ENCODE measurements at regions not wholly inside any gene's neighbourhood (a gene's known extent, or its start where the extent isn't known, plus 50 kb on each side); places are given as distances from the start of the nearest gene placed in this dataset.

GRCh38 chr6:24052590-24052961 is 73.4 kb upstream of the NRSN1 start:
- no peak for TF ChIP-seq CTCF (conservative IDR thresholded peaks at IDR 0.05 in 1 of 2, IDR thresholded peaks at IDR 0.05 in 1 of 2; ENCODE audit: low read depth in 1 of 2, low read length in 2 of 2)
- no peak for TF ChIP-seq EZH2 (IDR thresholded peaks at IDR 0.05; ENCODE audit: low read length, missing control alignments)
